ENCODE measurements at regions not wholly inside any gene's neighbourhood (a gene's known extent, or its start where the extent isn't known, plus 50 kb on each side); places are given as distances from the start of the nearest gene placed in this dataset.

GRCh38 chr9:14967450-14968321 is 57.5 kb upstream of the FREM1 start:
- no peak for DNase-seq (ENCODE audit: low read depth in 2 of 2, low spot score in 1 of 2)

- DNase-seq (ENCODE audit: low read depth in 2 of 2, low spot score in 1 of 2) = no peak
Measured at GRCh38 chr9:14962193-14962882, 52.1 kb upstream of the FREM1 start.

DNA sequence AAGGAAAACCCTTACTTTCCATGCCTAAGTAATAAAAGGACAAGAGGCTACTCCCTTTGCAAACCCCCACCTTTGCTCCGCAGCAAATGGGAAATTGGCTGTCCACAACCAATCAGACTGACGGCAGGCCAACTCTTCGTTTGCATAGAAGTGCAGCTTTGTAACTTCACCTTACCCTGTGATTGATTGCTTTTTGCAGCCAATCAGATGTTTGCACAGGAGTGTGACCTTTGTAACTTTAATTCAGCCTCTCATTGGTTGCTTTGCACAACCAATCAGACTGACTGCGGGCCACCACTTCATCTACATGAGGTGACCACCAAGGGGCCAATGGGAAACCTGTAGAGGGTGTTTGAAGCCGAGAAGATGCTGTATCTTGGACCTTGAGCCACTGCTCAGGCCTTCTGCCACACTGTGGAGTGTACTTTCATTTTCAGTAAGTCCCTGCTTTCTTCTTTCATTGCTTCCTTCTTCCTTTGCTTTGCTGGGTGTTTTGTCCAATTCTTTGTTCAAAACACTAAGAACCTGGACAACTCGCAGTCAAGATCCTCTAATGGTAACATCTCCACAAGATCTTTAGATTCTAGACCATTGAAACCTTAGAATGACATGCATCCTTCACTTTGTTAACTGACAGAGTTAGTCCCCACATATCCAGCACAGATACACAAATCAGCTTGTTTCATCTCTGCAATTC is 51.3 kb upstream of the FREM1 start:
- no peak for DNase-seq (ENCODE audit: low read depth in 2 of 2, low spot score in 1 of 2)

DNA sequence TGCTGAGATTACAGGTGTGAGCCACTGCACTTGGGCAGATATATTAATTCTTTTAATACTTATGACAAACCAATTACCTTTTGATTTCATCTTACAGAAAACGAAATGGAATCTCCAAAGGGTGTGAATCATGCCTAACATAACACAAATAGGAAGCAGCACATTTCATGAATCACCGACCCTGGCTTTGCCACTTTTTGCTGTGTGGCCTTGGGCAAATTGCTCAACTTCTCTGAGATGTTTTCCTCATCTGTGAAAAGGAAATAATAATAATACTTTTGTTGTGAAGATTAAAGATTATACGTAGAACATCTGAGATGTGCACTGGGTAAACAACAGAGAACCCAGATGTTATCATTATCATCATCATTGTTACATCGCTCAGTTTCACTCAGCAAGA is 50.7 kb upstream of the FREM1 start:
- no peak for DNase-seq (ENCODE audit: low read depth in 2 of 2, low spot score in 1 of 2)

Measured in stimulated activated CD8-positive, alpha-beta memory T cell treated with anti-CD3 and anti-CD28 coated beads, Interleukin-4, amount 100 ng/mL, for 1 hour (primary cell).